ENCODE measurements at regions not wholly inside any gene's neighbourhood (a gene's known extent, or its start where the extent isn't known, plus 50 kb on each side); places are given as distances from the start of the nearest gene placed in this dataset.

GRCh38 chr5:117473165-117473564 is 898.5 kb upstream of the SEMA6A start:
- Mint-ChIP-seq H3K36me3 (ENCODE audit: low read depth) (no peaks in the 10 kb centered on the region), H3K27me3 (ENCODE audit: low read depth) (no peaks in the 10 kb centered on the region), H3K27ac (ENCODE audit: unreplicated experiment) (no peak overlapping the region), H3K4me3 (ENCODE audit: unreplicated experiment) (no peak overlapping the region), H3K9me3 (ENCODE audit: low read depth) (peaks cover 4% of the 10 kb centered on the region), H3K4me1 (ENCODE audit: low read depth) (no peaks in the 10 kb centered on the region)
- no peak for TF ChIP-seq CTCF (IDR thresholded peaks at IDR 0.05)
- no peak for DNase-seq (ENCODE audit: low spot score)

- Mint-ChIP-seq H3K4me1 (ENCODE audit: low read depth) (no peaks in the 10 kb centered on the region), H3K27ac (ENCODE audit: unreplicated experiment) (no peak overlapping the region), H3K4me3 (ENCODE audit: unreplicated experiment) (no peak overlapping the region), H3K27me3 (ENCODE audit: low read depth) (no peaks in the 10 kb centered on the region), H3K9me3 (ENCODE audit: low read depth) (peaks cover 4% of the 10 kb centered on the region), H3K36me3 (ENCODE audit: low read depth) (no peaks in the 10 kb centered on the region)
- no peak for TF ChIP-seq CTCF (IDR thresholded peaks at IDR 0.05)
- no peak for DNase-seq (ENCODE audit: low spot score)
These were observed 889.4 kb upstream of the SEMA6A start for GRCh38 chr5:117463881-117464570.

GRCh38 chr5:117461966-117462365 is 887.3 kb upstream of the SEMA6A start:
- Mint-ChIP-seq H3K27ac (ENCODE audit: unreplicated experiment) (no peak overlapping the region), H3K36me3 (ENCODE audit: low read depth) (no peaks in the 10 kb centered on the region), H3K4me1 (ENCODE audit: low read depth) (no peaks in the 10 kb centered on the region), H3K4me3 (ENCODE audit: unreplicated experiment) (no peak overlapping the region), H3K27me3 (ENCODE audit: low read depth) (no peaks in the 10 kb centered on the region), H3K9me3 (ENCODE audit: low read depth) (peaks cover 4% of the 10 kb centered on the region)
- no peak for DNase-seq (ENCODE audit: low spot score)
- TF ChIP-seq CTCF (IDR thresholded peaks at IDR 0.05), result no peak

GRCh38 chr5:117461403-117461802 is 886.8 kb upstream of the SEMA6A start:
- no peak overlapping the region for H3K4me3 Mint-ChIP-seq (ENCODE audit: unreplicated experiment)
- no peaks in the 10 kb centered on the region for H3K36me3 Mint-ChIP-seq (ENCODE audit: low read depth)
- no peak for TF ChIP-seq CTCF (IDR thresholded peaks at IDR 0.05)
- H3K4me1 Mint-ChIP-seq (ENCODE audit: low read depth), result no peaks in the 10 kb centered on the region
- H3K9me3 Mint-ChIP-seq (ENCODE audit: low read depth), result peaks cover 4% of the 10 kb centered on the region
- DNase-seq (ENCODE audit: low spot score), result no peak
- H3K27ac Mint-ChIP-seq (ENCODE audit: unreplicated experiment), result no peak overlapping the region
- H3K27me3 Mint-ChIP-seq (ENCODE audit: low read depth), result no peaks in the 10 kb centered on the region

GRCh38 chr5:117457656-117458055 is 883.0 kb upstream of the SEMA6A start:
- Mint-ChIP-seq H3K4me1 (ENCODE audit: low read depth) (no peaks in the 10 kb centered on the region), H3K4me3 (ENCODE audit: unreplicated experiment) (no peak overlapping the region), H3K9me3 (ENCODE audit: low read depth) (no peaks in the 10 kb centered on the region), H3K27me3 (ENCODE audit: low read depth) (no peaks in the 10 kb centered on the region), H3K27ac (ENCODE audit: unreplicated experiment) (no peak overlapping the region), H3K36me3 (ENCODE audit: low read depth) (no peaks in the 10 kb centered on the region)
- no peak for DNase-seq (ENCODE audit: low spot score)
- no peak for TF ChIP-seq CTCF (IDR thresholded peaks at IDR 0.05)
